ENCODE measurements at regions not wholly inside any gene's neighbourhood (a gene's known extent, or its start where the extent isn't known, plus 50 kb on each side); places are given as distances from the start of the nearest gene placed in this dataset.

DNA sequence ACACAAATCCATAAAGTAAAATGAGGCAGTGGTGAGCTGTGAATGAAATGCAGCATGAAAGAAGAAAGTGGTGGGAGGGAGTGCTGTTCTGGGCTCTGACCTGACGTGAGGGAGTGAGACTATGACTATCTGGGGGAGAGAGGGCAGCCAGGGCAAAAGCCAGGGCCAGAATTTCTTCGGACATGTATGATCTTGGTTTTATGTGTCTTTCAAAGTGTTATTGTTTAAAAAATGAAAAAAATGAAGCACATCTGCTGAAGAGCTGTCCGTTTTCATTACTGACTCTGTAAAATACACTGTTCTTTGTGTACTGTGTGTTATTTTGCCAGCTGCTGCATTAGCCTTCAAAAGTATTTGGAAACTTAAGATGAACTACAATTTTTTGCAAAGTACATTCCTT is 70.2 kb upstream of the KLF14 start:
- TF ChIP-seq, protein P1, sequence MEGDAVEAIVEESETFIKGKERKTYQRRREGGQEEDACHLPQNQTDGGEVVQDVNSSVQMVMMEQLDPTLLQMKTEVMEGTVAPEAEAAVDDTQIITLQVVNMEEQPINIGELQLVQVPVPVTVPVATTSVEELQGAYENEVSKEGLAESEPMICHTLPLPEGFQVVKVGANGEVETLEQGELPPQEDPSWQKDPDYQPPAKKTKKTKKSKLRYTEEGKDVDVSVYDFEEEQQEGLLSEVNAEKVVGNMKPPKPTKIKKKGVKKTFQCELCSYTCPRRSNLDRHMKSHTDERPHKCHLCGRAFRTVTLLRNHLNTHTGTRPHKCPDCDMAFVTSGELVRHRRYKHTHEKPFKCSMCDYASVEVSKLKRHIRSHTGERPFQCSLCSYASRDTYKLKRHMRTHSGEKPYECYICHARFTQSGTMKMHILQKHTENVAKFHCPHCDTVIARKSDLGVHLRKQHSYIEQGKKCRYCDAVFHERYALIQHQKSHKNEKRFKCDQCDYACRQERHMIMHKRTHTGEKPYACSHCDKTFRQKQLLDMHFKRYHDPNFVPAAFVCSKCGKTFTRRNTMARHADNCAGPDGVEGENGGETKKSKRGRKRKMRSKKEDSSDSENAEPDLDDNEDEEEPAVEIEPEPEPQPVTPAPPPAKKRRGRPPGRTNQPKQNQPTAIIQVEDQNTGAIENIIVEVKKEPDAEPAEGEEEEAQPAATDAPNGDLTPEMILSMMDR (IDR thresholded peaks at IDR 0.05 in 4 of 5, conservative IDR thresholded peaks at IDR 0.05 in 1 of 5): no peak
- no peak for TF ChIP-seq POLR2A (IDR thresholded peaks at IDR 0.05)

All from gastrocnemius medialis (tissue), 4 donors.